Prostate gland (tissue), 2 donors: ENCODE measurements at regions not wholly inside any gene's neighbourhood (a gene's known extent, or its start where the extent isn't known, plus 50 kb on each side); places are given as distances from the start of the nearest gene placed in this dataset.

Source experiments
- DNase-seq: peaks from one replicate; pipeline ENCODE4 v3.0.0-alpha.2; 2019; ENCODE audit warnings: low spot score
- H3K27ac ChIP-seq, 2 donors: fragments of 200-600 bp; sonication (generic); 2 replicates each; pipeline ENCODE4 v1.5.1; 2017 to 2019
- H3K27me3 ChIP-seq: fragments of 200-600 bp; sonication (generic); replicated peaks from 2 replicates; pipeline ENCODE4 v1.5.1; 2019; ENCODE audit not compliant: insufficient read depth
- H3K36me3 ChIP-seq, 2 donors: fragments of 200-600 bp; sonication (generic); 1 replicate in 1 of 2; 2 replicates in 1 of 2; pipeline versions ENCODE4 v1.5.1 to v1.8.1; 2017 to 2019
- H3K4me1 ChIP-seq: fragments of 200-600 bp; sonication (generic); replicated peaks from 2 replicates; pipeline ENCODE4 v1.5.1; 2019
- H3K4me3 ChIP-seq, 2 donors: fragments of 200-600 bp; sonication (generic); 2 replicates each; pipeline ENCODE4 v1.5.1; 2017 to 2019
- H3K9me3 ChIP-seq: fragments of 200-600 bp; sonication (generic); 2 replicates; pipeline ENCODE4 v1.5.1; 2017
- POLR2A ChIP-seq: fragments of 450-650 bp; IDR thresholded peaks from one replicate; pipeline ENCODE4 v1.6.1; 2016; ENCODE audit warnings: antibody characterized with exemption, mild to moderate bottlenecking
- POLR2AphosphoS5 ChIP-seq: sonication (generic); formaldehyde crosslinking; IDR thresholded peaks from one replicate; pipeline ENCODE4 v1.6.1; 2017; ENCODE audit warnings: antibody characterized with exemption
- WGBS: methylation state at CpG from one replicate; pipeline ENCODE4 v1.1.5; 2018; 5-methylcytosine and 5-hydroxymethylcytosine counted together
- intact Hi-C: fragments of 100-400 bp; cut with DNase I; formaldehyde crosslinking; loops from one replicate; pipeline ENCODE4 v1.14.2; 2022
- TF ChIP-seq, protein P1 (sequence below), 4 experiments: fragments of 200-600 bp in 2 of 4; fragments of 450-650 bp in 2 of 4; sonication (generic) in 2 of 4; IDR thresholded peaks; 1 replicate in 3 of 4; 2 replicates in 1 of 4; pipeline ENCODE4 v1.5.1; 2016 to 2019; ENCODE audit warnings: antibody characterized with exemption in 4 of 4, mild to moderate bottlenecking in 2 of 4, moderate library complexity in 2 of 4

DNA sequence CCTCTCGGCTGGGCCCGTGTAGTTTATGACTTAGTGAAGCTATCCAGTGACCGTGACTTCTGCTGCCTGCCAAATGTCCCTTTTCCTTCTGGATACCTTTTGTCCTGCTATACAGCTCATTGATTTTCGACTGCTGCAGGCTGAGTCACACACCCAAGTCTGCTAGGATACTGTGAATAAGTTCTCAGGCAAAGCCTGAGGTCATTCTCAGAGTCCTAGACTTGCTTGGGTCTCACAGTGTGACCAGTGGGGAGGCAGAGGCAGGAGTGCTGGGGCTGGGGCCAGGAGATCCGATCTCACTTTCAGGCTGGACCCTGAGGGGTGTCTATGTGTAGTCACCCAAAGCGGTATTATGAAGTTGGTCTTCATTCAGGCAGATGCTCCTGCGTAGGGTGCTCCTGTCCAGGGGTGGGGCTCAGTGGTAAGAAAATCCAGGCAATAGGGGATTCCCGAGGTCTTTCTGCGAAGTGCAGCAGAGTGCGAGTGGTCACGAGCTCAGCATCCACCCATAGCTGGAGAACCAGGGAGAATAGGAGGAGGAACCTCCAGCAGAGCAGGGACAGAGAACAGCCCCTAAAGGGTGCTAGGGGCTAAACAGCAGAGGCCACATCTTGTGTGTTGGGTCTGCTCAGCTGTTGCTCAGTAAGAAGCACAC lies 268.6 kb upstream of the NCKAP5 start:
- H3K9me3 ChIP-seq: no peaks in the 10 kb centered on the region
- H3K4me3 ChIP-seq: no peak overlapping the region
- no peaks in the 10 kb centered on the region for H3K36me3 ChIP-seq
- TF ChIP-seq, protein P1, sequence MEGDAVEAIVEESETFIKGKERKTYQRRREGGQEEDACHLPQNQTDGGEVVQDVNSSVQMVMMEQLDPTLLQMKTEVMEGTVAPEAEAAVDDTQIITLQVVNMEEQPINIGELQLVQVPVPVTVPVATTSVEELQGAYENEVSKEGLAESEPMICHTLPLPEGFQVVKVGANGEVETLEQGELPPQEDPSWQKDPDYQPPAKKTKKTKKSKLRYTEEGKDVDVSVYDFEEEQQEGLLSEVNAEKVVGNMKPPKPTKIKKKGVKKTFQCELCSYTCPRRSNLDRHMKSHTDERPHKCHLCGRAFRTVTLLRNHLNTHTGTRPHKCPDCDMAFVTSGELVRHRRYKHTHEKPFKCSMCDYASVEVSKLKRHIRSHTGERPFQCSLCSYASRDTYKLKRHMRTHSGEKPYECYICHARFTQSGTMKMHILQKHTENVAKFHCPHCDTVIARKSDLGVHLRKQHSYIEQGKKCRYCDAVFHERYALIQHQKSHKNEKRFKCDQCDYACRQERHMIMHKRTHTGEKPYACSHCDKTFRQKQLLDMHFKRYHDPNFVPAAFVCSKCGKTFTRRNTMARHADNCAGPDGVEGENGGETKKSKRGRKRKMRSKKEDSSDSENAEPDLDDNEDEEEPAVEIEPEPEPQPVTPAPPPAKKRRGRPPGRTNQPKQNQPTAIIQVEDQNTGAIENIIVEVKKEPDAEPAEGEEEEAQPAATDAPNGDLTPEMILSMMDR (IDR thresholded peaks at IDR 0.05): no peak
- TF ChIP-seq POLR2A (no peak), POLR2AphosphoS5 (no peak)
- H3K27ac ChIP-seq: no peak overlapping the region
- no peaks in the 10 kb centered on the region for H3K27me3 ChIP-seq
- intact Hi-C loops: no loop called here
- no peak for DNase-seq
- WGBS: 82% methylated on average over 11 of the region's 11 CpGs
- H3K4me1 ChIP-seq: no peaks in the 10 kb centered on the region

DNA sequence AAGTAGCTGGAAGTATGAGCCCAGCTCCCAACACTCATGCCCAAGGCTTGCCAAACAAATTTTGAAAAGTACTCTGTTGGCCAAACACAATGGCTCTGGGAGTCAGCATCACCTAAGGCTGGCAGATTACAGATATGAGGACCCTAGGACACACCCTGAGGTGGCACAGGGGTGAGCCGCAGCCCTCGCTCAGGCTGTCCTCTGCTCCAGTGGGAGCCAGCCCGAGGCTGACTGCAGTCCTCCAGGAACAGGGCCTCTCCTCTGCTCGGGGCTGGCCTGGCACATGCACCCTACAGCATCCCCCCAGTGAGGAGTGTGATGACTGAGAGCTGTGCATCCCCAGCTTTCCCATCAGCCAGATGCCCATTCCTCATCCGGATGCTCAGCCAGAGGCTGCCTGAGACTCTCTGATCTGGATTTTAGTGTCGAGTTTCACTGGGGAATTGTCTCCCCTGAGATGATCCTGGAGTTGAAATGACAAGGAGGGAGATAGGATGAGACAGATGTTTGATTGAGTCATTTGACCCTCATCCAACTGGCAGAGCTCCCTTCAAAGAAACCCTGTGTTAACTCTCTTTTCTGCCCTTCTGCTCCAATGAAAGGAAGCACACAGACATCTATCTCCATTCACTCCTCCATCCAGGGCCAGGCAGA lies 269.3 kb upstream of the NCKAP5 start:
- no peaks in the 10 kb centered on the region for H3K27me3 ChIP-seq
- TF ChIP-seq, protein P1 (IDR thresholded peaks at IDR 0.05): no peak
- TF ChIP-seq POLR2A: no peak
- TF ChIP-seq POLR2AphosphoS5: no peak
- 77% methylated on average over 6 of the region's 6 CpGs for WGBS

DNA sequence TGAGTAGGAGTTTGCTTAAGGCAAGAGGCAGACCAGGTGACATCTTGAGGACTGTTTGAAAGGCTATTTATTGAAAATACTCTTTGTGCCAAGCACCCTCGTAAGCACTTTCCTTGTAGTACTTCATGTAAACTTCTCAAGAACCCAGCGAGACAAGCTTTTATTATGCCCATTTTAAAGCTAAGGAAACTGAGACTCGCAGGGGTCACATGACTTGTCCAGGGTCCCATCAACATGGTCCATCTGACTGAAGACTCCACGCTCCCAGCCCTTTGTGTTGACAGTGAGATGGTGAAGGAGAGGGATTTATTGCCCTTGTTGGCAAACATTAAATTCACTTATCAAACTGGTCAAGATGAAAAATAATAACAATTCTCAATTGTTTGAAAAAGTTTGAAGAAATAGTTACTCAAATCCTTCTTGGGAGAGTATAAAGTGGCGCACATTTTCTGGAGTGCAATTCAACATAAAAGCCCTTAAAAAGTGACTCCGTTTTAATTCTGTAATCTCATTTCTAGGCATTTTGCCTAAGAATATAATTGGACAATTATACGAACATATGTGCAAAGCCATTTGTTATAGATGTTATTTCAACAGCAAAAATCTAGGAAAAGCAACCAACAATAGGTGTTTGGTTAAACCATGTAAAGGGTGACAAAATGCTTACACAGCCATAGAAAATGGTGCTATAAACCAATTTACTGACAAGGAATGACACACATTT lies 270.5 kb upstream of the NCKAP5 start:
- no peak for DNase-seq
- no peaks in the 10 kb centered on the region for H3K27me3 ChIP-seq
- intact Hi-C loops: no loop called here
- H3K27ac ChIP-seq: no peak overlapping the region
- no peaks in the 10 kb centered on the region for H3K36me3 ChIP-seq
- no peaks in the 10 kb centered on the region for H3K9me3 ChIP-seq
- H3K4me1 ChIP-seq: no peaks in the 10 kb centered on the region
- TF ChIP-seq POLR2AphosphoS5: no peak
- 81% methylated on average over 7 of the region's 7 CpGs for WGBS
- H3K4me3 ChIP-seq: no peak overlapping the region

More for the DNA sequence above, 269.3 kb upstream of the NCKAP5 start:
- Histone ChIP-seq H3K4me1 (no peaks in the 10 kb centered on the region), H3K27ac (no peak overlapping the region), H3K9me3 (no peaks in the 10 kb centered on the region), H3K36me3 (no peaks in the 10 kb centered on the region), H3K4me3 (no peak overlapping the region)
- intact Hi-C loops: no loop called here
- DNase-seq: no peak

DNA sequence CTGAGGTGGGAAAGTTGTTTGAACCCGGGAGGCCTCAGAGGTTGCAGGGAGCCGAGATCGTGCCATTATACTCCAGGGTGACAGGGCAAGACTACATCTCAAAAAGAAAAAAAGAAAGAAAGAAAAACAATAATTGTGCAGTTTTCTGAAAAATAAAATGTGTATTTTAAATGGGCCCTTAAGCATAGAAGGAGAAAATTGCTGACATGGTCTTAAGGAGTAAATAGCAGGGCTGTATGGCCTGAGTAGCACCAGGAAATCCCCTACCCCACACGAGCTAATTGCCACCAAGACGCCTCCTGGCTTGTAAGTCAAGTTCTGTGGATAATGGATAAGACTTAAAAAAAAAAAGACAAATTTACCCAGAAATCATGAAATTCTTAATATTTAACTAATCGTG lies 271.4 kb upstream of the NCKAP5 start:
- WGBS: 79% methylated on average over 6 of the region's 6 CpGs
- DNase-seq: no peak

DNA sequence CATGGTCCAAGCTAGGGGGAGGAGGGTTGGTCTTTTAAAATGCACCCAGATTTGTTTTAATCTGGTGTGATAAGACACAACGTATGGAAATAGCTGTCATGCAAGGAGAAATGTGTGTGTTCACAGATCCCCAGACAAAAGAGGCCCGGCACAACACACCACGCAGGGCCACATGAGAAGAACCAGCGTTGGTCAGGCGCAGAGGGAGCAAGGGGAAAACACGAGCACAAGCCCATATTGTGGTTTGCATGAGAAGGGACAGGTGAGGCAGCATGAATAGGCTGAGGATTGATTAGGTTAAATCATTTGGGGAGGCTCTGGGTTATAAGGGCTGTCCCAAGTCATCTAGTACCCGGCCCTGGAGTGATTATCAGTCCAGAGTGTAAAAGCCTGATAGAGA lies 272.5 kb upstream of the NCKAP5 start:
- 86% methylated on average over 7 of the region's 7 CpGs for WGBS
- Histone ChIP-seq H3K27me3 (no peaks in the 10 kb centered on the region), H3K9me3 (no peaks in the 10 kb centered on the region), H3K27ac (no peak overlapping the region), H3K4me1 (no peaks in the 10 kb centered on the region), H3K36me3 (no peaks in the 10 kb centered on the region), H3K4me3 (no peak overlapping the region)
- no peak for TF ChIP-seq POLR2A
- TF ChIP-seq POLR2AphosphoS5: no peak
- TF ChIP-seq, protein P1 (IDR thresholded peaks at IDR 0.05): no peak
- no peak for DNase-seq
- intact Hi-C loops: no loop called here

More for the DNA sequence above, 271.4 kb upstream of the NCKAP5 start:
- no peak for TF ChIP-seq POLR2AphosphoS5
- intact Hi-C loops: no loop called here
- no peaks in the 10 kb centered on the region for H3K36me3 ChIP-seq
- no peaks in the 10 kb centered on the region for H3K9me3 ChIP-seq
- H3K27ac ChIP-seq: no peak overlapping the region
- H3K4me3 ChIP-seq: no peak overlapping the region
- no peaks in the 10 kb centered on the region for H3K27me3 ChIP-seq
- no peaks in the 10 kb centered on the region for H3K4me1 ChIP-seq
